ENCODE measurements at regions not wholly inside any gene's neighbourhood (a gene's known extent, or its start where the extent isn't known, plus 50 kb on each side); places are given as distances from the start of the nearest gene placed in this dataset.

- H3K27me3 Mint-ChIP-seq (ENCODE audit: insufficient read depth) = peaks cover 10% of the 10 kb centered on the region
- H3K9me3 Mint-ChIP-seq = no peaks in the 10 kb centered on the region
- H3K4me3 Mint-ChIP-seq = no peak overlapping the region
- no peaks in the 10 kb centered on the region for H3K36me3 Mint-ChIP-seq (ENCODE audit: low read depth)
- TF ChIP-seq CTCF (IDR thresholded peaks at IDR 0.05) = no peak
- H3K27ac Mint-ChIP-seq = no peak overlapping the region
- DNase-seq = no peak
- H3K4me1 Mint-ChIP-seq (ENCODE audit: low read depth) = peaks cover 6% of the 10 kb centered on the region
Measured at GRCh38 chr14:63781686-63782085, 53.8 kb upstream of the SGPP1 start.

DNA sequence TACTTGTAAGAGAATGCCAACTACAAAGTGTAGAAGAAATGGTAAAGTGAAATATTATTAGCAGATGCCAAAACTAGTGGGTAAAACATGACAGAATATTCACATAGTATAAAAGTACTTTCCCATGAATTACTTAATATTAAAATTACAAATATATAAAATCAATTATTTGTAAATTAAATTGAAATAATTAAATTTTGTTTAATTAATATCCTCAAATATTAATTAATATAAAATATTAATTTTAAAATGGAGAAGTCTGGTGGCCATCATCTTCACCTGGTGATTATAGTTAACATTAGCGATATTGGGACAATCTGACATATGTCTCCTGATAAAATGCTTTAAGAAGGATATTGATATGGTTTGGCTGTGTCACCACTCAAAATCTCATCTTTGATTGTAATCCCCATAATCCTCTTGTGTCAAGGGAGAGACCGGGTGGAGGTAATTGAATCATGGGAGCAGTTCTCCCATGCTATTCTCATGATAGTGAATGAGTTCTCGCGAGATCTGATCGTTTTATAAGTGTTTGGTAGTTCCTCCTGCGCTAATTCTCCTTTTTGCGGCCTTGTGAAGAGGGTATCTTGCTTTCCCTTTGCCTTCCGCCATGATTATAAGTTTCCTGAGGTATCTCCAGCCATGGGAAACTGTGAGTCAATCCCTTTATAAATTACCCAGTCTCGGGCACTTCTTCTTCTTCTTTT is 55.0 kb upstream of the SGPP1 start:
- Mint-ChIP-seq H3K36me3 (ENCODE audit: low read depth) (no peaks in the 10 kb centered on the region), H3K4me1 (ENCODE audit: low read depth) (no peaks in the 10 kb centered on the region), H3K27ac (no peak overlapping the region), H3K9me3 (no peaks in the 10 kb centered on the region), H3K4me3 (no peak overlapping the region), H3K27me3 (ENCODE audit: insufficient read depth) (peaks cover 11% of the 10 kb centered on the region)
- no peak for DNase-seq
- TF ChIP-seq CTCF (IDR thresholded peaks at IDR 0.05) = no peak

- H3K27ac Mint-ChIP-seq = no peak overlapping the region
- no peak for TF ChIP-seq CTCF (IDR thresholded peaks at IDR 0.05)
- DNase-seq = no peak
- H3K9me3 Mint-ChIP-seq = no peaks in the 10 kb centered on the region
- H3K4me3 Mint-ChIP-seq = no peak overlapping the region
- peaks cover 16% of the 10 kb centered on the region for H3K27me3 Mint-ChIP-seq (ENCODE audit: insufficient read depth)
- H3K36me3 Mint-ChIP-seq (ENCODE audit: low read depth) = no peaks in the 10 kb centered on the region
- peaks cover 6% of the 10 kb centered on the region; the same call in 1 of the 2 replicates for H3K4me1 Mint-ChIP-seq (ENCODE audit: low read depth)
Measured at GRCh38 chr14:63788011-63788933, 60.4 kb upstream of the SGPP1 start.

DNA sequence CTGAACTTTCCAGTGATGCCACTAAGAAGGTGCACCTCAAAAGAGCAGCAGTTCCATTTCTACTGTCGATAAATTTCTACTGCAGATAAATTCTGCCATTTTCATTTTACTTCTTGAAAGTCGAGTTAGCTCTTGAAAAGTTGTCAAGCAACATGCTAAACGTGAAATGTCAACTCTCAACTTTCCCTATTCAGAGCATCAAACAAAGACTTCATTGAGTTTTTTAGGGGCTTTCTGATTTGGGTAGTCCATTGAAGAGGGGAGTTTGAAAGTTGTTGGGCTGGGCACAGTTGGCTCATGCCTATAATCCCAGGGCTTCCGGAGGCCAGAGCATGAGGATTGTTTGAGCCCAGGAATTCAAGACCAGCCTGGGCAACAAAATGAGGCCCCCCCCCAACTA is 59.4 kb upstream of the SYNE2 start:
- Mint-ChIP-seq H3K27me3 (ENCODE audit: insufficient read depth) (peaks cover 13% of the 10 kb centered on the region), H3K36me3 (ENCODE audit: low read depth) (no peaks in the 10 kb centered on the region), H3K4me3 (no peak overlapping the region), H3K4me1 (ENCODE audit: low read depth) (peaks cover 6% of the 10 kb centered on the region; the same call in 1 of the 2 replicates), H3K9me3 (no peaks in the 10 kb centered on the region), H3K27ac (no peak overlapping the region)
- no peak for DNase-seq
- no peak for TF ChIP-seq CTCF (IDR thresholded peaks at IDR 0.05)

- peaks cover 7% of the 10 kb centered on the region for H3K27me3 Mint-ChIP-seq (ENCODE audit: insufficient read depth)
- no peaks in the 10 kb centered on the region for H3K9me3 Mint-ChIP-seq
- no peak overlapping the region for H3K4me3 Mint-ChIP-seq
- no peak overlapping the region for H3K27ac Mint-ChIP-seq
- H3K4me1 Mint-ChIP-seq (ENCODE audit: low read depth) = peaks cover 9% of the 10 kb centered on the region
- TF ChIP-seq CTCF (IDR thresholded peaks at IDR 0.05) = no peak
- H3K36me3 Mint-ChIP-seq (ENCODE audit: low read depth) = no peaks in the 10 kb centered on the region
- DNase-seq = no peak
Measured at GRCh38 chr14:63795532-63795931, 57.3 kb upstream of the SYNE2 start.

Data from HFFc6 (cell line).